Ovary (tissue), 7 donors: ENCODE measurements at regions not wholly inside any gene's neighbourhood (a gene's known extent, or its start where the extent isn't known, plus 50 kb on each side); places are given as distances from the start of the nearest gene placed in this dataset.

Experiments used
- DNase-seq, 5 donors: peaks; one replicate each; pipeline ENCODE4 v3.0.0-alpha.2; 2019 to 2020
- H3K27ac ChIP-seq, 2 donors: fragments of 200-600 bp; one replicate each; pipeline versions ENCODE4 v1.5.1 to v1.8.0; 2019 to 2022
- H3K27me3 ChIP-seq: fragments of 200-600 bp; one replicate; pipeline ENCODE4 v1.8.0; 2022
- H3K36me3 ChIP-seq: fragments of 200-600 bp; sonication (generic); one replicate; pipeline ENCODE4 v1.5.1; 2019
- H3K4me1 ChIP-seq: one replicate; pipeline ENCODE4 v1.8.1; 2013; ENCODE audit warnings: mild to moderate bottlenecking, moderate library complexity; ENCODE audit not compliant: insufficient read depth
- H3K4me3 ChIP-seq: fragments of 200-600 bp; sonication (generic); one replicate; pipeline ENCODE4 v1.5.1; 2017
- H3K9me3 ChIP-seq, 2 donors: fragments of 200-600 bp in 1 of 2; sonication (generic) in 1 of 2; one replicate each; pipeline versions ENCODE4 v1.5.1 to v1.8.1; 2013 to 2019; ENCODE audit warnings: mild to moderate bottlenecking in 1 of 2, moderate library complexity in 1 of 2
- CTCF ChIP-seq, 3 donors: fragments of 450-650 bp in 2 of 3; fragments of 200-600 bp in 1 of 3; IDR thresholded peaks; one replicate each; pipeline versions ENCODE4 v1.5.1 to v1.8.0; 2016 to 2022; ENCODE audit warnings: antibody characterized with exemption in 3 of 3, mild to moderate bottlenecking in 1 of 3
- EP300 ChIP-seq: sonication (generic); formaldehyde crosslinking; IDR thresholded peaks from one replicate; pipeline ENCODE4 v1.6.1; 2017; ENCODE audit warnings: antibody characterized with exemption
- POLR2A ChIP-seq: fragments of 450-650 bp; IDR thresholded peaks from one replicate; pipeline ENCODE4 v1.6.1; 2017; ENCODE audit warnings: antibody characterized with exemption, mild to moderate bottlenecking, moderate library complexity
- WGBS, 3 donors: extraction: QIAGEN DNeasy Blood & Tissue Kit in 1 of 3; methylation state at CpG; one replicate each; pipeline versions ENCODE4 v1.1.5 to v1.1.7; 2013 to 2017; 5-methylcytosine and 5-hydroxymethylcytosine counted together
- intact Hi-C, 4 donors: fragments of 100-400 bp; cut with DNase I; formaldehyde crosslinking; loops; one replicate each; pipeline versions ENCODE4 v1.11.0 to v1.15.1; 2022 to 2023
- donor health status: DM: no; HTN: no; CAD: no; lungs with moderate emphysema.
- donor health status: DM: no; HTN: no; CAD: no.
- donor health status: Bipolar disorder and iron deficiency.
- donor health status: DM: no; HTN: no; CAD: no.
- donor health status: DM: yes; HTN: yes; CAD: no.

DNA sequence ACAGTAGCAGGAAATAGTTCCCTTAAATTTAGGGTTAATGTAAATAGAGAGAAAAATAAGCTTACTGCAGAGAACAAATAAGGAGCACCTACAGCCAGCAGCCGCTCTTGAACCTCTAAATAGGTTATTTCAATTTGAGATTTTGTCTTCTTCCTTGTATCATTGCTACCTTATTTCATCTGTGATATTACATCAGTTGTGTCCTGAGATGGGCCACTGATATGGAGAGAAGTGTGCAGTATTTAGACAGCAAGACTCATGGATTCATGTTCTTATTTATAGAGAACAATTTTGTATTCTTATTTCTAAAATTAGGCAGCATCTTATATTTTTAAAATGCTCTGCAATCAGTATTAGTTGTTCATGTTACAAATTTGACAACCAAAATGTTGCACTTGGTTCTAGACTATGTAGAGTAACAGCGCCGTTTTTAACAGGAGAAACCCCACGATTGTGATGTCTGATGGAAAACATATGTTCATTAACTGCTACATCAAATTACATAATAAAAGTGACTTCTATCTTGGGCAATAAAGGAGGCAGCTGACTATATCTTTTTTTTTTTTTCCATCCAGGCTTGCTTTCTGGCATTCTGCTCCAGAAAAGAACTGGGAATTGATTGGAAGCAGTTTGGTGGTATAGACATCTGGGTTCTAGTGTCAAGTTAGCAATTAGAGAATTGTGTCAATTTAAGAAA, 117.9 kb downstream of the CAND1 start:
- Histone ChIP-seq H3K4me3 (no peak overlapping the region), H3K4me1 (peaks cover 2% of the 10 kb centered on the region), H3K9me3 (no peaks in the 10 kb centered on the region), H3K36me3 (no peaks in the 10 kb centered on the region), H3K27me3 (no peaks in the 10 kb centered on the region), H3K27ac (no peak overlapping the region)
- no peak for TF ChIP-seq EP300
- TF ChIP-seq CTCF (IDR thresholded peaks at IDR 0.05) = no peak
- TF ChIP-seq POLR2A = no peak
- WGBS, 3 donors = 59 to 73% (median 70%) methylated on average over 4 of the region's 4 CpGs
- DNase-seq = no peak
- intact Hi-C loops = no loop called here

DNA sequence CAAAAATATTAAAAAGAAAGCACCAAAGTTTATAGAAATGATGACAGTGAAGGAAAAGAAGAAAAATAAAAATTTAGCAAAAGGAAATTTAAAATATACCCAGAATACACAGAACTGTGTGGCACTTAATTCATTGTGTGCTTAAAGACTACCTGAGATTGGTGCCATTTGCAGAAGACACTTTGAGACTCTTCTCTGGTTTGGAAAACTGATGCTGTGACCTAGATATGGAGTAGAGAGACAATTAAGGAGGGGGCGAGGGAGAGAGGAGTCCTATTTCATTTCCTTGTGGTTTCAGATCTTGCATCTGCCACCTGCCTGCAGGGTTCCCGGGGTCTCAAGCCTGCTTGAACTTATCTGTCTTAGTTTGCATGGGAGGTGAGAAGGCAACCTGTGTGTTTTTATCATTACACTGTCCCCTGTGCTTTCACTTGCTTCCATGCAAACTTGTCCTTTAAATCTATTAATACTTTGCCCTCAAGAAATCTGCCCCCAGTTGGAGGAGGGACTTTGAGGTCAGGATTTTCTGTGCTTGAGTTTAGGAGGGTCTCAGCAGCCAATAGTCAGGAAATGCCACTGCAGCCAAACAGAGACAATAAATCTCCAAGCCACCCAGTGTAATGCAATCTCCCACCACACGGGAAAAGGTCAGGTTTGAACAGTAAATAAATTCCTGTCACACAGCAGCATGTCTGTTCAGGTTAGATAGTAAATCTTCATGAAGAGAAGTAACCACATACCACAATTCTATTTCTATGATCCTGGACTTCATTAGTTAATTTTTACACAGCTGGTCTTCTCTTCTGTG, 119.4 kb downstream of the CAND1 start:
- TF ChIP-seq EP300 = no peak
- no peak for TF ChIP-seq CTCF (IDR thresholded peaks at IDR 0.05)
- no peak for TF ChIP-seq POLR2A
- DNase-seq = no peak
- no peaks in the 10 kb centered on the region for H3K4me1 ChIP-seq
- intact Hi-C loops = no loop called here
- H3K27me3 ChIP-seq = no peaks in the 10 kb centered on the region
- no peak overlapping the region for H3K27ac ChIP-seq
- no peak overlapping the region for H3K4me3 ChIP-seq
- WGBS, 3 donors = 49 to 54% (median 53%) methylated on average over 3 of the region's 3 CpGs
- no peaks in the 10 kb centered on the region for H3K9me3 ChIP-seq
- no peaks in the 10 kb centered on the region for H3K36me3 ChIP-seq

GRCh38 chr12:67390273-67390672, 121.1 kb downstream of the CAND1 start:
- 95 to 99% (median 96%) methylated on average over 4 of the region's 4 CpGs for WGBS, 3 donors
- Histone ChIP-seq H3K27me3 (no peaks in the 10 kb centered on the region), H3K4me1 (no peaks in the 10 kb centered on the region), H3K9me3 (no peaks in the 10 kb centered on the region), H3K27ac (no peak overlapping the region), H3K4me3 (no peak overlapping the region), H3K36me3 (no peaks in the 10 kb centered on the region)
- intact Hi-C loops = no loop called here
- TF ChIP-seq EP300 (no peak), POLR2A (no peak), CTCF (IDR thresholded peaks at IDR 0.05) (no peak)
- no peak for DNase-seq

DNA sequence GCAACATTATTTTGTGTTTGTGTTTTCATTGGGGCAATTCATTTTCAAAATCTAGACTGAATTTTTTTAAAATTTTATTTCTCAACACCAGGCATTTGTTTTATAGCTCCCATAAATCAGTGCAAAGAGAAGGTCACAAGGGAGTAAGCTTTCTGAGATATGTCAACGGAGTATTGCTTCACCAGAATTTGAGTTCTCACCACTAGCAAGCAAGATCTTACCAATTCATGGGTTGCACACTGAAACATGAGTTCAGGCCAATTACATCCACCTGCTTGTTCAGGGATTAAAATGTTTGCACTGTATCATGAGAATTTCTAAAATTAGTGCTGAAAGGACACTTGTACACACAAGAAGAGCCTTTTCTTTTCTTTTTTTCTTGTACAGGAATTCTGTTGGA, 121.9 kb downstream of the CAND1 start:
- Histone ChIP-seq H3K27me3 (no peaks in the 10 kb centered on the region), H3K9me3 (no peaks in the 10 kb centered on the region), H3K27ac (no peak overlapping the region), H3K4me3 (no peak overlapping the region), H3K36me3 (no peaks in the 10 kb centered on the region), H3K4me1 (no peaks in the 10 kb centered on the region)
- no peak for DNase-seq
- WGBS, 3 donors = 67 to 74% (median 72%) methylated on average over 1 of the region's 1 CpG
- intact Hi-C loops = no loop called here
- TF ChIP-seq POLR2A (no peak), EP300 (no peak), CTCF (IDR thresholded peaks at IDR 0.05) (no peak)
